H9 (cell line): ENCODE measurements at regions not wholly inside any gene's neighbourhood (a gene's known extent, or its start where the extent isn't known, plus 50 kb on each side); places are given as distances from the start of the nearest gene placed in this dataset.

Experiments
- DNase-seq: peaks from one replicate; pipeline ENCODE4 v3.0.0-alpha.2; 2017
- H2AFZ ChIP-seq: one replicate; pipeline ENCODE4 v1.6.1; 2013; ENCODE audit warnings: mild to moderate bottlenecking, low read length, control low read depth, moderate library complexity
- H2AK5ac ChIP-seq: 2 replicates; pipeline ENCODE4 v1.6.1; 2013; ENCODE audit warnings: low read length, control low read depth, mixed read lengths; ENCODE audit not compliant: insufficient read length
- H2BK120ac ChIP-seq: one replicate; pipeline ENCODE4 v1.6.1; 2013; ENCODE audit warnings: low read depth, mild to moderate bottlenecking, low read length, control low read depth, inconsistent platforms; ENCODE audit not compliant: poor library complexity, severe bottlenecking
- H2BK12ac ChIP-seq: 2 replicates; pipeline ENCODE4 v1.6.1; 2013; ENCODE audit warnings: low read length, control low read depth, mixed read lengths, low read depth; ENCODE audit not compliant: insufficient read length
- H2BK15ac ChIP-seq: 2 replicates; pipeline ENCODE4 v1.6.1; 2013; ENCODE audit warnings: low read depth, low read length, control low read depth
- H2BK20ac ChIP-seq: one replicate; pipeline ENCODE4 v1.6.1; 2013; ENCODE audit warnings: low read depth, mild to moderate bottlenecking, low read length, control low read depth, inconsistent platforms; ENCODE audit not compliant: poor library complexity, severe bottlenecking
- H2BK5ac ChIP-seq: 2 replicates; pipeline ENCODE4 v1.6.1; 2013; ENCODE audit warnings: low read length, control low read depth, mixed read lengths; ENCODE audit not compliant: insufficient read length
- H3K14ac ChIP-seq: 2 replicates; pipeline ENCODE4 v1.6.1; 2013; ENCODE audit warnings: low read length, control low read depth; ENCODE audit not compliant: insufficient read depth
- H3K18ac ChIP-seq: 2 replicates; pipeline ENCODE4 v1.6.1; 2013; ENCODE audit warnings: low read depth, mild to moderate bottlenecking, mixed read lengths, low read length, control low read depth; ENCODE audit not compliant: insufficient read length
- H3K23ac ChIP-seq: 2 replicates; pipeline ENCODE4 v1.6.1; 2013; ENCODE audit warnings: low read length, control low read depth, mixed read lengths, low read depth; ENCODE audit not compliant: insufficient read length
- H3K23me2 ChIP-seq: 2 replicates; pipeline ENCODE4 v1.6.1; 2013; ENCODE audit warnings: low read depth, mild to moderate bottlenecking, mixed read lengths, low read length, control low read depth; ENCODE audit not compliant: insufficient read length, poor library complexity, severe bottlenecking
- H3K27ac ChIP-seq: 2 replicates; pipeline ENCODE4 v1.5.1; 2013; ENCODE audit warnings: low read length, control low read depth, mixed read lengths, low read depth; ENCODE audit not compliant: insufficient read length
- H3K27me3 ChIP-seq: 2 replicates; pipeline ENCODE4 v1.6.1; 2013; ENCODE audit warnings: low read length, control low read depth, inconsistent platforms; ENCODE audit not compliant: insufficient read depth
- H3K4ac ChIP-seq: 2 replicates; pipeline ENCODE4 v1.6.1; 2013; ENCODE audit warnings: low read depth, mild to moderate bottlenecking, control low read depth, inconsistent platforms, low read length, moderate library complexity
- H3K4me1 ChIP-seq: 2 replicates; pipeline ENCODE4 v1.6.1; 2013; ENCODE audit warnings: low read length, control low read depth, inconsistent platforms; ENCODE audit not compliant: insufficient read depth
- H3K4me2 ChIP-seq: 2 replicates; pipeline ENCODE4 v1.6.1; 2013; ENCODE audit warnings: low read length, control low read depth, mixed read lengths; ENCODE audit not compliant: insufficient read length, insufficient read depth
- H3K56ac ChIP-seq: 2 replicates; pipeline ENCODE4 v1.6.1; 2013; ENCODE audit warnings: low read depth, mild to moderate bottlenecking, mixed read lengths, low read length, control low read depth; ENCODE audit not compliant: insufficient read length
- H3K79me1 ChIP-seq: 2 replicates; pipeline ENCODE4 v1.6.1; 2013; ENCODE audit warnings: low read depth, mild to moderate bottlenecking, moderate library complexity, low read length, control low read depth, inconsistent platforms; ENCODE audit not compliant: insufficient read depth, poor library complexity, severe bottlenecking
- H3K79me2 ChIP-seq: 2 replicates; pipeline ENCODE4 v1.6.1; 2013; ENCODE audit warnings: low read length, control low read depth, inconsistent platforms; ENCODE audit not compliant: insufficient read depth
- H3K9ac ChIP-seq: 2 replicates; pipeline ENCODE4 v1.6.1; 2013; ENCODE audit warnings: low read length, control low read depth, mixed read lengths; ENCODE audit not compliant: insufficient read length; ENCODE audit errors: extremely low read depth
- H3K9me3 ChIP-seq: one replicate; pipeline ENCODE4 v1.6.1; 2013; ENCODE audit warnings: low read depth, low read length, inconsistent platforms; ENCODE audit not compliant: control insufficient read depth
- H3T11ph ChIP-seq: one replicate; pipeline ENCODE4 v1.6.1; 2013; ENCODE audit warnings: mild to moderate bottlenecking, low read length, control low read depth, inconsistent platforms
- H4K20me1 ChIP-seq: one replicate; pipeline ENCODE4 v1.6.1; 2013; ENCODE audit not compliant: control insufficient read depth, insufficient read length, insufficient read depth
- H4K5ac ChIP-seq: 2 replicates; pipeline ENCODE4 v1.6.1; 2013; ENCODE audit warnings: low read depth, mild to moderate bottlenecking, mixed read lengths, low read length, control low read depth; ENCODE audit not compliant: insufficient read length
- H4K8ac ChIP-seq: replicated peaks from 2 replicates; pipeline ENCODE4 v1.6.1; 2013; ENCODE audit warnings: low read length, control low read depth, mixed read lengths, low read depth; ENCODE audit not compliant: insufficient read length
- H4K91ac ChIP-seq: 2 replicates; pipeline ENCODE4 v1.6.1; 2013; ENCODE audit warnings: low read depth, mild to moderate bottlenecking, moderate library complexity, mixed read lengths, low read length, control low read depth; ENCODE audit not compliant: insufficient read length
- H3K27ac Mint-ChIP-seq, 3 experiments: 2 replicates in 2 of 3; 3 replicates in 1 of 3; pipeline ENCODE4 v1.8.0; 2020 to 2021; ENCODE audit warnings: mixed read lengths in 3 of 3, mild to moderate bottlenecking in 1 of 3, moderate library complexity in 1 of 3
- H3K27me3 Mint-ChIP-seq: 2 replicates; pipeline ENCODE4 v1.8.0; 2021; ENCODE audit warnings: low read depth, mild to moderate bottlenecking, moderate library complexity, mixed read lengths
- H3K36me3 Mint-ChIP-seq, 3 experiments: 2 replicates in 2 of 3; 3 replicates in 1 of 3; pipeline ENCODE4 v1.8.0; 2020 to 2021; ENCODE audit warnings: low read depth in 3 of 3, mixed read lengths in 3 of 3; ENCODE audit not compliant: insufficient read depth in 1 of 3
- H3K4me1 Mint-ChIP-seq, 2 experiments: 2 replicates each; pipeline ENCODE4 v1.8.0; 2020; ENCODE audit warnings: mixed read lengths in 2 of 2
- H3K4me3 Mint-ChIP-seq, 2 experiments: 2 replicates in 1 of 2; 3 replicates in 1 of 2; pipeline ENCODE4 v1.8.0; 2020 to 2021; ENCODE audit warnings: mild to moderate bottlenecking in 2 of 2, mixed read lengths in 2 of 2, moderate library complexity in 1 of 2
- H3K9me3 Mint-ChIP-seq, 2 experiments: 2 replicates in 1 of 2; 3 replicates in 1 of 2; pipeline ENCODE4 v1.8.0; 2020; ENCODE audit warnings: mild to moderate bottlenecking in 2 of 2, mixed read lengths in 2 of 2, moderate library complexity in 1 of 2
- CTCF ChIP-seq: fragments of 200-600 bp; sonication (generic); conservative IDR thresholded peaks from 3 replicates; pipeline ENCODE4 v1.8.0; 2021; ENCODE audit warnings: antibody characterized with exemption, mild to moderate bottlenecking
- WGBS: extraction: QIAGEN DNeasy Blood & Tissue Kit; methylation state at CpG from one replicate; pipeline ENCODE4 v1.1.7; 2013; ENCODE audit warnings: missing lambda C conversion rate, low lambda C conversion rate, mixed read lengths; ENCODE audit not compliant: insufficient read length; ENCODE audit errors: extremely low coverage; 5-methylcytosine and 5-hydroxymethylcytosine counted together

GRCh38 chr17:72382971-72383722 is 262.3 kb downstream of the SOX9 start:
- no peak overlapping the region for H4K8ac ChIP-seq
- H3T11ph ChIP-seq: no peak overlapping the region
- H3K4ac ChIP-seq: no peak overlapping the region
- H4K20me1 ChIP-seq: no peaks in the 10 kb centered on the region
- peaks cover 8% of the 10 kb centered on the region; the same call in 1 of the 2 replicates for H3K4me1 ChIP-seq
- peak; percentile 85 for DNase-seq
- H3K79me1 ChIP-seq: no peaks in the 10 kb centered on the region
- no peaks in the 10 kb centered on the region for H3K27me3 ChIP-seq
- H3K18ac ChIP-seq: no peak overlapping the region
- H2BK20ac ChIP-seq: no peak overlapping the region
- no peak overlapping the region for H2BK12ac ChIP-seq
- no peak overlapping the region for H3K23ac ChIP-seq
- H4K91ac ChIP-seq: no peak overlapping the region
- no peak overlapping the region for H3K27ac ChIP-seq
- Mint-ChIP-seq H3K9me3 (no peaks in the 10 kb centered on the region), H3K36me3 (no peaks in the 10 kb centered on the region), H3K27ac (peak overlapping the region in 1 of 3 experiments; percentile 1; a peak in 1 of 7 replicates), H3K27me3 (peaks cover 16% of the 10 kb centered on the region), H3K4me1 (peaks cover 41 to 60% of the 10 kb centered on the region in 2 experiments), H3K4me3 (no peak overlapping the region)
- no peaks in the 10 kb centered on the region for H3K79me2 ChIP-seq
- no peak overlapping the region for H3K9ac ChIP-seq
- H3K4me2 ChIP-seq: no peak overlapping the region
- H2BK15ac ChIP-seq: no peak overlapping the region
- no peak overlapping the region for H3K14ac ChIP-seq
- no peak for TF ChIP-seq CTCF
- H3K23me2 ChIP-seq: no peaks in the 10 kb centered on the region
- H2AFZ ChIP-seq: no peak overlapping the region
- H4K5ac ChIP-seq: no peak overlapping the region
- no peak overlapping the region for H2AK5ac ChIP-seq
- no peaks in the 10 kb centered on the region for H3K9me3 ChIP-seq
- no peak overlapping the region for H2BK120ac ChIP-seq
- H3K56ac ChIP-seq: no peak overlapping the region
- no CpG with 5 or more reads among the region's 26 CpGs for WGBS
- no peak overlapping the region for H2BK5ac ChIP-seq
